Activated CD4-positive, alpha-beta memory T cell treated with anti-CD3 and anti-CD28 coated beads, Interleukin-2, amount 10 ng/mL, durations not matched to agents 7 days and 5 days (primary cell): ENCODE measurements at regions not wholly inside any gene's neighbourhood (a gene's known extent, or its start where the extent isn't known, plus 50 kb on each side); places are given as distances from the start of the nearest gene placed in this dataset.
A peak's percentile ranks its signal among the peaks of the same experiment; 100 is the strongest.

Source experiments
- CTCF ChIA-PET: fragments of 350-600 bp; sonication (Branson Sonifier 250); formaldehyde crosslinking; loops from one replicate; lab custom pipeline; 2021; ENCODE audit warnings: antibody characterized with exemption, inconsistent platforms; lab: Charles Lee
- POLR2A ChIA-PET: fragments of 350-600 bp; sonication (Branson Sonifier 250); formaldehyde crosslinking; loops from one replicate; lab custom pipeline; 2021; ENCODE audit warnings: antibody characterized with exemption; lab: Charles Lee
- DNase-seq: peaks from one replicate; pipeline ENCODE4 v3.0.0-alpha.2; 2020
- H3K27ac Mint-ChIP-seq: one replicate; pipeline ENCODE4 v1.8.0; 2021; ENCODE audit warnings: mild to moderate bottlenecking, mixed read lengths
- H3K27me3 Mint-ChIP-seq: one replicate; pipeline ENCODE4 v1.8.0; 2021; ENCODE audit warnings: mixed read lengths
- H3K36me3 Mint-ChIP-seq: one replicate; pipeline ENCODE4 v1.8.0; 2021; ENCODE audit warnings: low read depth, mixed read lengths
- H3K4me1 Mint-ChIP-seq: one replicate; pipeline ENCODE4 v1.8.0; 2021; ENCODE audit warnings: mixed read lengths
- H3K4me3 Mint-ChIP-seq: one replicate; pipeline ENCODE4 v1.8.0; 2021; ENCODE audit warnings: mild to moderate bottlenecking, mixed read lengths
- H3K9me3 Mint-ChIP-seq: one replicate; pipeline ENCODE4 v1.8.0; 2021; ENCODE audit warnings: mixed read lengths

DNA sequence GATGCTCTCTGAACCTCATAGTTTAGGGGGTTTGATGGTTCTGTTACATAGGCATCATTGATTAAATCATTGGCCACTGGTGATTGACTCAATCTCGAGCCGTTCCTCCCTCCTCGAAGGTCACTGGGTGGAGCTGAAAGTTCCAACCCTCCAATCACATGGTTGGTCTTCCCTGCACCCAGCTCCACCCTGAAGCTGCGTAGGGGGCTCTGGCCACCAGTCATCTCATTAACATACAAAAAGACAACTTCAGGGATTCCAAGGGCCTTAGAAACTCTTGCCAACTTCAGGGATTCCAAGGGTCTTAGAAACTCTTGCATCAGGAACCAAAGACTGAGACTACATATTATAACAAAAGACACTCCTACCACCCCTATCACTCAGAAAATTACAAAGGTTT is 306.5 kb upstream of the TNRC6C start:
- H3K27ac Mint-ChIP-seq = no peak overlapping the region
- ChIA-PET POLR2A (no interaction called here), CTCF (interaction anchor here (0.5 kb wide), 1 partner anchor 262 kb away, joined by 3 read pairs; no protein-coding TSS in a partner anchor)
- H3K9me3 Mint-ChIP-seq = no peaks in the 10 kb centered on the region
- H3K4me3 Mint-ChIP-seq = no peak overlapping the region
- peaks cover 2% of the 10 kb centered on the region for H3K36me3 Mint-ChIP-seq
- peaks cover 22% of the 10 kb centered on the region for H3K4me1 Mint-ChIP-seq
- peaks cover under 1% of the 10 kb centered on the region for H3K27me3 Mint-ChIP-seq
- DNase-seq = no peak

DNA sequence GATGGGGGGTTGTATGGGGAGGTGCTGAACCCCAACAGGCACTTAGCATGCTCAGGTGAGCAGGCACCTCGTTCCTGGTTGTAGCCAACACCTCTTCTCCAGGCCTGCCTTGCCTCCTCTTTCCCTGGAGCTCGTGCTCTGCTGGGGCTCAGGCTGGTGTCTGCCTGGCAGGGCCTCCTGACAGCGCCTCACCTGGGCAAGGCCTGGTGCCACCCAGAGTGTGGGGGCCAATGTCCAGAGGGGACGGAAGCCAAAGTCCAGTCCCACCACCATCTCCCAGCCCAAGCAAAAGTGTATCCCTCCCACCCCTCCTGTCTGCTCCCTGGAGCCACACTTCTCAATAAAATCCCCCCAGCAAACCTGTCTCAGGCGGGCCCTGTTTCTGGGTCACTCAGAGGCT is 304.2 kb upstream of the TNRC6C start:
- H3K36me3 Mint-ChIP-seq = peaks cover 3% of the 10 kb centered on the region
- peaks cover 16% of the 10 kb centered on the region for H3K27me3 Mint-ChIP-seq
- H3K4me3 Mint-ChIP-seq = no peak overlapping the region
- ChIA-PET POLR2A (no interaction called here), CTCF (no interaction called here)
- peaks cover 7% of the 10 kb centered on the region for H3K9me3 Mint-ChIP-seq
- DNase-seq = no peak
- H3K4me1 Mint-ChIP-seq = peaks cover 14% of the 10 kb centered on the region
- H3K27ac Mint-ChIP-seq = no peak overlapping the region

DNA sequence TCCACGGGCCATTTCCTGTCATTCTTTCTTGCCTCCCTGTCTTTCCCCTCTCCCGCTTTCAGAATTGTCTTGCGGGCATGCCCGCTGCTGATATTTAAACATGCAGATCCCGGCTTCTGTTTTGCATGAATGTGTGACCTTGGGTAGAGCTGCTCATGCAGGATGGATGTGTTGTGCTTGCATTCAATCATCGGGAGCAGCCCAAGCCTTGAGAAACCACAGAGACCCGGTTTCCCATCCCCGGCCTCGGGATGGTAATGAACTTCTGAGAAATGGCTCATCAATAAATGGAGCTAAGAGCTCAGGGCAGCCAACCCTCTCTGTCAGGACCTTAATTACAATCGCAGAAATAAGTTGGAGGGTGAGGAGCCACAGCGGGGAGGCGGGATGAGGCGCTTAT is 303.7 kb upstream of the TNRC6C start:
- CTCF ChIA-PET = no interaction called here
- peaks cover 7% of the 10 kb centered on the region for H3K9me3 Mint-ChIP-seq
- H3K36me3 Mint-ChIP-seq = peaks cover 3% of the 10 kb centered on the region
- peaks cover 16% of the 10 kb centered on the region for H3K27me3 Mint-ChIP-seq
- no peak overlapping the region for H3K4me3 Mint-ChIP-seq
- DNase-seq = no peak
- H3K4me1 Mint-ChIP-seq = peaks cover 8% of the 10 kb centered on the region
- POLR2A ChIA-PET = interaction anchor here (1.1 kb wide), 1 partner anchor 12 kb away, joined by 3 read pairs; no protein-coding TSS in a partner anchor
- H3K27ac Mint-ChIP-seq = peak overlapping the region; percentile 14

DNA sequence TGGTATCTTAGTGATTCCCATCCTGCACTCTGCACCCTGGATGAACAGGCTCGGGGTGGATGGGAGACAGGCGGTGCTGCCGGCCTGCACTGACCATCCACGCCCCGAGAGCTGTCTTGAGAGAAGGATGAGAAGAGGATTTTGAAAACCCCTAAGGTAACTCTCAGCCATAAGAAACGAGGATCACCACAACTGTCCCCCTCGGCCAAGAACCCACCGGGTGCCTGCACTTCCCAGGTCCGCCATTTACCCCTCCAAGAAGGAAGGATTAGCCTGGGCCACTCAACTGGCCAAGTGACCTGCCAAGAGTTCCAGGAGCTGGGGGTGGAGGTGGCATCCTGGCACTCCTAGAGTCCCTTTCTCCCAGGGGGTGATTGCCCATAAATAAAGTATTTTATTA is 302.4 kb upstream of the TNRC6C start:
- Mint-ChIP-seq H3K27me3 (peaks cover 21% of the 10 kb centered on the region), H3K36me3 (peaks cover 3% of the 10 kb centered on the region), H3K4me3 (no peak overlapping the region), H3K9me3 (peaks cover 7% of the 10 kb centered on the region), H3K4me1 (no peaks in the 10 kb centered on the region), H3K27ac (no peak overlapping the region)
- CTCF ChIA-PET = no interaction called here
- no peak for DNase-seq
- POLR2A ChIA-PET = interaction anchor here (1.1 kb wide), 1 partner anchor 11 kb away, joined by 3 read pairs; no protein-coding TSS in a partner anchor

DNA sequence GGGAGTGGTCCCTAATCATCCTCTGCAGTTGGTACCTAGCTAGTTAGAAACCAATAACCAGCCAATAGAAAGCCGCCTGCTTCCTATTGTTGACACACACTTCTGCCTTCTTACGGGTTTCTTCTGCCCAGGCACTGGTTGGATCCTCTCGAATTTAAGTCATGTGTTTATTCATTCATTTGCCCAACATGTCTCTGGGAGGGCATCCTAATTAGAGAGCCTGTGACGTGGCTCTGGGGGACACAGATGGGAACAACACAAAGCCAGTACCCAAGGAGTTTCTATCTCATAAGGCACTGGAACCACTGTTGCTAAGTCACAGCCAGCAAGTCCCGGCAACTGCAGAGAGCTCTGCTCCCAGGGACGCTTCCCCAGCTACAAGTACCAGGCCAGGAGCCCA is 300.7 kb upstream of the TNRC6C start:
- peaks cover 7% of the 10 kb centered on the region for H3K9me3 Mint-ChIP-seq

DNA sequence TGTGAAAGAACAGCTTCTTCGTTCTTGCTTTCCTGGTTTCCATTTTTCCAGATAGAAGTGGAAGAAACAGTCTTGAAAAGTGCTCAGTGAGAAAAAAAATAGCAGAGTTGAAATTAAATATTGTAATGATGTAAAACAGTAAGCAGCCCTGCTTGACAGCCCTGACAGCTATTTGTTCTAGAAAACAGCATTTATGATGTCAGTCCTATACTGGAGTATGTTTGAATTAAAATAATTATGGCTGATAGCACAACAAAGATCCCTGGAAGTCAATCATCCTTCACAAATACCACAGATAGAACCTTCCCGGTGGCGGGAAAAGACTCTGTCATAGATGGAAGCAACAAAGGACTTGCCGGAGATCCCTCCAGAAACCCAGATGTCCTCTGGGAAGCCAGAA is 298.0 kb upstream of the TNRC6C start:
- H3K27ac Mint-ChIP-seq = no peak overlapping the region
- H3K27me3 Mint-ChIP-seq = peaks cover 21% of the 10 kb centered on the region
- POLR2A ChIA-PET = no interaction called here

More for the DNA sequence above, 300.7 kb upstream of the TNRC6C start:
- Mint-ChIP-seq H3K4me3 (no peak overlapping the region), H3K27me3 (peaks cover 21% of the 10 kb centered on the region), H3K4me1 (no peaks in the 10 kb centered on the region), H3K36me3 (peaks cover 3% of the 10 kb centered on the region), H3K27ac (no peak overlapping the region)
- no peak for DNase-seq
- CTCF ChIA-PET = interaction anchor here (1.2 kb wide), 1 partner anchor 356 kb away, joined by 3 read pairs; no protein-coding TSS in a partner anchor
- POLR2A ChIA-PET = no interaction called here

DNA sequence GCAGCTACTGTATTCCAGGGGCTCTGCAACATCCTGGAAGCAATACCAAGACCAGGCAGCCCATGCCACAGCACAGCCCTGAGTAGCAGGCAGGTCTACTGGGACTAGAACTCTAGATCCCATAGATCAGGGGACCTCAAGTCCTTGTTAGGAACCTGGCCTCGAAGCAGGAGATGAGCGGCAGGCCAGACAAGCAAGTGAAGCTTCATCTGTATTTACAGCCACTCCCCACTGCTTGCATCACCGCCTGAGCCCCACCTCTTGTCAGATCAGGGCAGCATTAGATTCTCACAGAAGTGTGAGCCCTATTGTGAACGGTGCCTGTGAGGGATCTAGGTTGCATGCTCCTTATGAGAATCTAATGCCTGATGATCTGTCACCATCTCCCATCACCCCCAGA is 295.7 kb upstream of the TNRC6C start:
- H3K27me3 Mint-ChIP-seq = peaks cover 13% of the 10 kb centered on the region
- CTCF ChIA-PET = no interaction called here
- no peak overlapping the region for H3K27ac Mint-ChIP-seq
- H3K9me3 Mint-ChIP-seq = peaks cover 10% of the 10 kb centered on the region
- DNase-seq = no peak
- H3K4me3 Mint-ChIP-seq = no peak overlapping the region
- POLR2A ChIA-PET = interaction anchor here (1.4 to 5.7 kb wide), 2 partner anchors 12 to 17 kb away, joined by 3 to 62 read pairs; no protein-coding TSS in a partner anchor
- peaks cover 8% of the 10 kb centered on the region for H3K36me3 Mint-ChIP-seq
- peaks cover 24% of the 10 kb centered on the region for H3K4me1 Mint-ChIP-seq

More for the DNA sequence above, 298.0 kb upstream of the TNRC6C start:
- peaks cover 4% of the 10 kb centered on the region for H3K4me1 Mint-ChIP-seq
- DNase-seq = no peak
- H3K9me3 Mint-ChIP-seq = peaks cover 7% of the 10 kb centered on the region
- no peak overlapping the region for H3K4me3 Mint-ChIP-seq
- H3K36me3 Mint-ChIP-seq = peaks cover 3% of the 10 kb centered on the region
- CTCF ChIA-PET = interaction anchor here (0.7 kb wide), 1 partner anchor 78 kb away, joined by 7 read pairs; no protein-coding TSS in a partner anchor

DNA sequence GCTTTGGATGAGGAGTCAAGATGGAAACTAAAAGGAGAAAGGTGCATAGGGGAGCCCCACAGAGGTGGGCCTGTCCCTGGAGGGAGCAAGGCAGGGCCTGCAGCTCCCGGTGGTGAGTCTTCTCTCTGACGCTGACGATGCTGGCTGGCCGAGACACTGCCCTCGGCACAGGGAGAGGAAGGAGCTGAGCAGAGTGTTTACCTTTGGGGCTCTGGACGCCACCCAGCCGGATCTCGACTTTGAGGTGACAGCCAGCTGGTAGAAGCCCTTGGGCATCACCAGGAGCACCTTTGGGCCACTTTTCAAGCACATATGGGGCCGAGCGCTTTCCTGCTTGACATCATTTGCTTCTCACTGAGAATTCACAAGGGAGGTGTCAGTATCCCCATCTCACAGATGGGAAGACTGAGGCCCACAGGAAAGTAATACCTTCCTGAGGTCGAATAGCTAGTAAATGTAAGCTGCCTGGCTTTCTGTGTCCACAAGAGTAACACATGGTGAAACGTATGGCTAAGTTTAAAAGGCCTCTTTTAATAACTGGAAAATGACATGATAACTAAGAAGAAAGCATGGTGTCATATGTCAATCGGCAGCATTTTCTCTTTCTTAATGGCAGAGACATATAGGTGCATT is 294.3 kb upstream of the TNRC6C start:
- H3K27me3 Mint-ChIP-seq = peaks cover 5% of the 10 kb centered on the region
- DNase-seq = no peak
- peak overlapping the region; percentile 2 for H3K27ac Mint-ChIP-seq
- H3K36me3 Mint-ChIP-seq = peaks cover 15% of the 10 kb centered on the region
- POLR2A ChIA-PET = interaction anchor here (1.4 to 5.7 kb wide), 4 partner anchors 14 to 294 kb away, joined by 3 to 62 read pairs (median 5); partner anchors contain the start of gene TNRC6C
- peaks cover 36% of the 10 kb centered on the region for H3K4me1 Mint-ChIP-seq
- H3K4me3 Mint-ChIP-seq = no peak overlapping the region
- H3K9me3 Mint-ChIP-seq = peaks cover 12% of the 10 kb centered on the region
- CTCF ChIA-PET = no interaction called here

DNA sequence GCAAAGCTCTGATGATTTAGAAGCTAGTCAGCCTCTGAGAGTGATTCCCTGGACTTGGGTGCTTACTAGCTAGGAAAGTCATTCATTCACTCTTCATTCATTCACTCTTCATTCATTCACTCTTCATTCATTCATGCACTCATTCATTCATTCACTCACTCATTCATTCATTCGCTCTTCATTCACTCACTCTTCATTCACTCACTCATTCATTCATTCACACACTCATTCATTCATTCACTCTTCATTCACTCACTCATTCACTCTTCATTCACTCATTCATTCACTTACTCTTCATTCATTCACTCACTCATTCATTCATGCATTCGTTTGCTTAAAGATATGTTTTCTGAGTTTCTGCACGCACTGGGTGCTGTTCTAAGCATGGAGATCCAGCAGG is 292.7 kb upstream of the TNRC6C start:
- POLR2A ChIA-PET = interaction anchor here (1.1 to 5.7 kb wide), 4 partner anchors 15 to 56 kb away, joined by 4 to 62 read pairs (median 18); no protein-coding TSS in a partner anchor
- Mint-ChIP-seq H3K27me3 (no peaks in the 10 kb centered on the region), H3K9me3 (peaks cover 18% of the 10 kb centered on the region), H3K36me3 (peaks cover 23% of the 10 kb centered on the region), H3K27ac (peak overlapping the region; percentile 97), H3K4me1 (peaks cover 43% of the 10 kb centered on the region), H3K4me3 (peak overlapping the region; percentile 85)
- DNase-seq = no peak
- CTCF ChIA-PET = interaction anchor here (2.8 kb wide), 1 partner anchor 21 kb away, joined by 15 read pairs; no protein-coding TSS in a partner anchor

DNA sequence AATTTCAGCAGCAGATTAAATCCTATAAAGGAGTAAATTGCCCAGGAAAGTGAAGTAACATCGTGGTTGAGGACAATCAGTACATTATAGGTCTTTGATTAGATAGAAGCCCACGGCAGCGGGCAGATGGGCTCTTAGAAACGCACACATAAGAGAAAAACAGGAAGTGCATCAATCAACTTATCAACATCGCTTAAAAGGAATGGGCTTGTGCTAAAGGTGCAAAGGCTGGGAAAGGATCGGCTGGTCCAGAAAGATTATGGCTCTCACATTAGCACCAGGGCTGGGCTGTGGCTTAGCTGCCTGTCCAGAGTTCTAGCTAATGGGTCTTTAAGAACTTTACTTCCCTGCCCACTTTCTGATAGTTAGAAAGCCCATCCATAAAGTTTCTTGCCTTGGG is 292.0 kb upstream of the TNRC6C start:
- Mint-ChIP-seq H3K27me3 (no peaks in the 10 kb centered on the region), H3K4me3 (peak overlapping the region; percentile 85), H3K9me3 (peaks cover 20% of the 10 kb centered on the region), H3K27ac (peak overlapping the region; percentile 97), H3K36me3 (peaks cover 26% of the 10 kb centered on the region), H3K4me1 (peaks cover 46% of the 10 kb centered on the region)
- CTCF ChIA-PET = interaction anchor here (0.8 to 2.8 kb wide), 7 partner anchors 16 to 354 kb away, joined by 3 to 15 read pairs (median 3); no protein-coding TSS in a partner anchor
- POLR2A ChIA-PET = interaction anchor here (0.8 to 5.7 kb wide), 15 partner anchors 9 to 329 kb away, joined by 3 to 62 read pairs (median 4); partner anchors contain the start of gene TNRC6C
- DNase-seq = peak; percentile 31

DNA sequence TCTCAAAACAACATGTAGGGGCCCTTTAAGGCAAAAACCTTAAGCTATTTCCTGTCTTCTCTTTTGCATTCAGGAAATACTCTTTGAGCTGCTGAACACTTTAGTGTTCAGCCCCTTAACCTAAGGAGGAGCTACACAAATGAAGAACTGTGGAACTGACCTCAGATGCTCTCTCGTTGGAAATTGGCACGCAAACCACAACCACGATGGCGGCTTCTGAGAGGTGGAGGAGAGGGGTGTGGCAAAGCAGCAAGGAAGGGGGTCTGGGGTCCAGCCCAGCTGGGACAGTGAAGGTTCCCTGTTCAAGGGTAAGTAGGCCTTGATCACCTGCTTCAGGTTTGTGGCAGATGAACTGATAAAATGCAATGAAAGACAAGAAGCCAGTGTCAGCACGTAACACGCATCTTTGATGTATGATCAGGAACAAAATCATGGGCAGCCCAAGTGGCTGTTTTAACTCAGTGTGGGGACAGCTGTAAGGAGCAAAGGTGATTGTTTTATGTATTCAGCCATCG is 291.6 kb upstream of the TNRC6C start:
- Mint-ChIP-seq H3K36me3 (peaks cover 30% of the 10 kb centered on the region), H3K4me3 (peak overlapping the region; percentile 85), H3K27ac (peak overlapping the region; percentile 97), H3K4me1 (peaks cover 46% of the 10 kb centered on the region), H3K27me3 (no peaks in the 10 kb centered on the region), H3K9me3 (peaks cover 20% of the 10 kb centered on the region)
- POLR2A ChIA-PET = interaction anchor here (0.8 to 5.7 kb wide), 16 partner anchors 10 to 329 kb away, joined by 3 to 62 read pairs (median 4); partner anchors contain the start of gene TNRC6C
- CTCF ChIA-PET = interaction anchor here (0.8 to 2.8 kb wide), 7 partner anchors 16 to 354 kb away, joined by 3 to 15 read pairs (median 3); no protein-coding TSS in a partner anchor
- peak; percentile 90 for DNase-seq

DNA sequence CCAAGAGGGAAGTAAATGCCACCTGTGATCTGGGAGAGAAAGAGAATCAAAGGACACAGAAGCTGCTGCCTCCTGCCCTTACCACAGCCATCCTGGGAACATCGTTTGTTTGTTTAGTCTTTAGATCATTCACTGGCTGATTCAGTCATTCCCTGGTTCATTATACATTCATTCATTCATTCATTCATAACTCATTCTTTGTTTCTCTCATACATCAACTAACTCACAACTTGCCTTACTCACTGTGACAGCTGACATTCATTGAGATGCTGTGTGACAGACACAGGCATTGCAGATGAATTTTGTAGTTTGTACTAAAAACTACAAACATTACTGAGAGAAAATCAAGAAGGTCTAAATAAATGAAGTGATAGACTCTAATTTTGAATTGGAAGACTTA is 291.0 kb upstream of the TNRC6C start:
- DNase-seq = no peak
- H3K9me3 Mint-ChIP-seq = peaks cover 20% of the 10 kb centered on the region
- H3K36me3 Mint-ChIP-seq = peaks cover 36% of the 10 kb centered on the region
- H3K27me3 Mint-ChIP-seq = no peaks in the 10 kb centered on the region
- peak overlapping the region; percentile 97 for H3K27ac Mint-ChIP-seq
- peaks cover 46% of the 10 kb centered on the region for H3K4me1 Mint-ChIP-seq
- peak overlapping the region; percentile 85 for H3K4me3 Mint-ChIP-seq
- CTCF ChIA-PET = interaction anchor here (0.8 to 2.8 kb wide), 3 partner anchors 22 to 353 kb away, joined by 3 to 15 read pairs (median 3); no protein-coding TSS in a partner anchor
- POLR2A ChIA-PET = interaction anchor here (0.7 to 5.7 kb wide), 13 partner anchors 10 to 330 kb away, joined by 3 to 62 read pairs (median 5); partner anchors contain the start of gene TNRC6C
